ENCODE measurements at regions not wholly inside any gene's neighbourhood (a gene's known extent, or its start where the extent isn't known, plus 50 kb on each side); places are given as distances from the start of the nearest gene placed in this dataset.
A peak's percentile ranks its signal among the peaks of the same experiment; 100 is the strongest.
"Not testable (repeated sequence)": the region's sequence is repeated elsewhere in the genome, so short reads cannot be mapped to it uniquely, and the experiment has no call there.

DNA sequence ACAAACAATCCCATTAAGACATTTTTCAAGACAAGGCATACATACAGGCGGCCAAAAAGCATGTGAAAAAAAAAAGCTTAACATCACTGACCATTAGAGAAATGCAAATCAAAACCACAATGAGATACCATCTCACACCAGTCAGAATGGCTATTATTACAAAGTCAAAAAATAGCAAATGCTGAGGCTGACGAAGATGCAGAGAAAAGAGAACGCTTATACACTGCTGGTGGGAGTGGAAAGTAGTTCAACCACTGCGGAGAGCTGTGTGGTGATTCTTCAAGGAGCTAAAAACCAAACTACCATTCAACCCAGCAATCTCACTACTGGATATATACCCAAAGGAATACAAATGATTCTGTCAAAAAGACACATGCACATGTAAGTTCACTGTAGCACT, 216.7 kb downstream of the FOXG1 start:
- H3K4me1 ChIP-seq (ENCODE audit: control insufficient read depth, insufficient read depth, low read length, poor library complexity, severe bottlenecking): no peaks in the 10 kb centered on the region
- H3K4me1 Mint-ChIP-seq: no peaks in the 10 kb centered on the region
- H3K27me3 ChIP-seq (ENCODE audit: control insufficient read depth, insufficient read depth, low read length): no peaks in the 10 kb centered on the region
- no peak overlapping the region for H3K27ac Mint-ChIP-seq
- H3K36me3 ChIP-seq (ENCODE audit: control insufficient read depth, insufficient read depth, low read length): no peaks in the 10 kb centered on the region
- ATAC-seq (ENCODE audit: low read depth in 2 of 2) (no peak), DNase-seq (no peak)
- H3K4me3 ChIP-seq (ENCODE audit: low read depth, low read length): no peak overlapping the region
- no peak overlapping the region for H3K4me3 Mint-ChIP-seq
- peaks cover 4 to 57% (median 15%) of the 10 kb centered on the region in 7 donors for H3K9me3 Mint-ChIP-seq
- no peaks in the 10 kb centered on the region for H3K27me3 Mint-ChIP-seq
- no peaks in the 10 kb centered on the region for H3K36me3 Mint-ChIP-seq
- peaks cover 6 to 16% of the 10 kb centered on the region in 2 experiments for H3K9me3 ChIP-seq (ENCODE audit: control insufficient read depth in 2 of 2, low read length in 2 of 2)
- H3K27ac ChIP-seq (ENCODE audit: insufficient read depth, low read length, poor library complexity, severe bottlenecking): no peak overlapping the region

GRCh38 chr14:28987516-28987915, 220.9 kb downstream of the FOXG1 start:
- peaks cover 2 to 39% (median 13%) of the 10 kb centered on the region in 7 donors for H3K9me3 Mint-ChIP-seq

GRCh38 chr14:28997196-28997595, 230.6 kb downstream of the FOXG1 start:
- not testable (repeated sequence) for H3K27me3 ChIP-seq (ENCODE audit: control insufficient read depth, insufficient read depth, low read length); H3K36me3 ChIP-seq (ENCODE audit: control insufficient read depth, insufficient read depth, low read length); H3K9me3 ChIP-seq (ENCODE audit: control insufficient read depth in 2 of 2, low read length in 2 of 2); H3K27ac Mint-ChIP-seq; H3K27me3 Mint-ChIP-seq; H3K4me1 ChIP-seq (ENCODE audit: control insufficient read depth, insufficient read depth, low read length, poor library complexity, severe bottlenecking); H3K36me3 Mint-ChIP-seq; H3K4me3 Mint-ChIP-seq; DNase-seq; H3K4me3 ChIP-seq (ENCODE audit: low read depth, low read length); H3K27ac ChIP-seq (ENCODE audit: insufficient read depth, low read length, poor library complexity, severe bottlenecking); ATAC-seq (ENCODE audit: low read depth in 2 of 2); H3K4me1 Mint-ChIP-seq
- peaks cover 5 to 27% (median 10%) of the 10 kb centered on the region in 7 donors for H3K9me3 Mint-ChIP-seq

More at GRCh38 chr14:28987516-28987915, 220.9 kb downstream of the FOXG1 start:
- H3K9me3 ChIP-seq (ENCODE audit: control insufficient read depth in 2 of 2, low read length in 2 of 2): peaks cover 6 to 7% of the 10 kb centered on the region in 2 experiments
- no peaks in the 10 kb centered on the region for H3K36me3 ChIP-seq (ENCODE audit: control insufficient read depth, insufficient read depth, low read length)
- H3K36me3 Mint-ChIP-seq: no peaks in the 10 kb centered on the region
- H3K4me3 ChIP-seq (ENCODE audit: low read depth, low read length): no peak overlapping the region
- no peak for ATAC-seq (ENCODE audit: low read depth in 2 of 2)
- H3K4me3 Mint-ChIP-seq: no peak overlapping the region
- H3K27me3 ChIP-seq (ENCODE audit: control insufficient read depth, insufficient read depth, low read length): no peaks in the 10 kb centered on the region
- no peak for DNase-seq
- H3K27ac Mint-ChIP-seq: no peak overlapping the region
- H3K27me3 Mint-ChIP-seq: no peaks in the 10 kb centered on the region
- H3K27ac ChIP-seq (ENCODE audit: insufficient read depth, low read length, poor library complexity, severe bottlenecking): no peak overlapping the region
- no peaks in the 10 kb centered on the region for H3K4me1 Mint-ChIP-seq
- H3K4me1 ChIP-seq (ENCODE audit: control insufficient read depth, insufficient read depth, low read length, poor library complexity, severe bottlenecking): no peaks in the 10 kb centered on the region

DNA sequence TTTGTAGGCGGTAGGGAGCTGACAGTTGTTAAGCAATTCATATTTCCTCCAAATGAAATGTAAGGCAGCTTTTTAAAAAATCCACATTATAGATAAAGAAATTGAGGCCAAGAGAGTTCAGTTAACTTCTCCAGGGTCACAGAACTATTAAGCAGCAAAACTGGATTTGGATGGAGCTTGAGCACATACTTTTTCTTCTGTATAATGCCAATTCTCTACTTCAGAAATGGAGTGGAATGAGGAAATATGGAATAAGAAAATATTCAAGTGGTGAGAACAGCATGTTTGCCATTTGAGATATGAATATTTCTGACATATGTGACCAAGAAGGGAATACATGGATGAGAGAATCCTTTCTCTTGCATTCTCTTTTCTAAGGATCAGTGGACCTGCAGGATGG, 233.1 kb downstream of the FOXG1 start:
- ATAC-seq (ENCODE audit: low read depth in 2 of 2) (no peak), DNase-seq (no peak)
- Mint-ChIP-seq H3K27me3 (no peaks in the 10 kb centered on the region), H3K36me3 (no peaks in the 10 kb centered on the region), H3K9me3 (peaks cover 5 to 32% (median 11%) of the 10 kb centered on the region in 7 donors), H3K4me1 (no peaks in the 10 kb centered on the region), H3K27ac (no peak overlapping the region), H3K4me3 (no peak overlapping the region)
- H3K4me1 ChIP-seq (ENCODE audit: control insufficient read depth, insufficient read depth, low read length, poor library complexity, severe bottlenecking): no peaks in the 10 kb centered on the region
- no peaks in the 10 kb centered on the region for H3K36me3 ChIP-seq (ENCODE audit: control insufficient read depth, insufficient read depth, low read length)
- H3K27me3 ChIP-seq (ENCODE audit: control insufficient read depth, insufficient read depth, low read length): no peaks in the 10 kb centered on the region
- H3K9me3 ChIP-seq (ENCODE audit: control insufficient read depth in 2 of 2, low read length in 2 of 2): peaks cover 0 to 3% of the 10 kb centered on the region in 2 experiments
- H3K27ac ChIP-seq (ENCODE audit: insufficient read depth, low read length, poor library complexity, severe bottlenecking): no peak overlapping the region
- H3K4me3 ChIP-seq (ENCODE audit: low read depth, low read length): no peak overlapping the region

DNA sequence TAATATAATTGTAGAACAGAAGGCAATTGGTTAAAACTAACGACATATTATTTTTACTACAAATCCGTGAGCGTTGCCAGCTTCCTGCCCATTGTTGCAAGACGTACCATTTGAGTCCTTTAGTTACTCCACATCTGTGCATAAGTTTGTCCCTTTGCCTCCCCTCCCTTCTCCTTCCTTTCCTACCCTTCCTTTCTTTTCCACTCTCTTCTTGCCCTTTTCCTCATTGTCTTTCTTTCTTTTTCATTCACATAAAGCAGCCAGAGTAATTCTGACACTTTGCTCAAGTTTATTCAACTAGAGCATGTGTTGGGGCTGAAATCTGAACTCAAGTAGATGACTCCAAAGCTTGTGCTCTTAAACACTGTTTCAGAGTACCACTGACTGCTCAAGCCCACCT, 239.1 kb downstream of the FOXG1 start:
- no peak overlapping the region for H3K4me3 ChIP-seq (ENCODE audit: low read depth, low read length)
- H3K27ac Mint-ChIP-seq: no peak overlapping the region

DNA sequence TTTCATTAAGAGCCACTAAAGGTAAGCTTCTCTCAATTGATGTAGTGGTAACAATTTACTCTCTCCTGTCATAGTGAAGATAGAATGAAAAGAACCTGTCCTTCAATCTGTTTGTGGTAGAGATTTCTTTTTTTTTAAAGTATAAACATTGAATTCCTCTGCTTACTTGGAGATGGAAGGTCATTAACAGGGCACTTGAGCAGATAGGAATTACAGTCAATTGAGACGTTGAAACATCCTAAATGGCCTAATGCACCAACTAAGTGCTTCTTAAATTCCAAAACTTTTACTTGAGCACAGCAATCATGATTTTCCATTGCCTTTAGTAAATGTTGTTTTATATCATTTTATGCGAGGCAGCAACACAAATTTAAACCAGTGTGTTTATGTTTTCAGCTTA, 241.4 kb downstream of the FOXG1 start:
- H3K4me1 ChIP-seq (ENCODE audit: control insufficient read depth, insufficient read depth, low read length, poor library complexity, severe bottlenecking): no peaks in the 10 kb centered on the region

More for the DNA sequence above, 239.1 kb downstream of the FOXG1 start:
- DNase-seq: no peak
- Mint-ChIP-seq H3K4me3 (no peak overlapping the region), H3K27me3 (no peaks in the 10 kb centered on the region), H3K9me3 (peaks cover 3 to 18% (median 7%) of the 10 kb centered on the region in 7 donors), H3K4me1 (no peaks in the 10 kb centered on the region), H3K36me3 (no peaks in the 10 kb centered on the region)
- Histone ChIP-seq H3K9me3 (ENCODE audit: control insufficient read depth in 2 of 2, low read length in 2 of 2) (peaks cover 4 to 5% of the 10 kb centered on the region in 2 experiments), H3K27ac (ENCODE audit: insufficient read depth, low read length, poor library complexity, severe bottlenecking) (no peak overlapping the region), H3K27me3 (ENCODE audit: control insufficient read depth, insufficient read depth, low read length) (no peaks in the 10 kb centered on the region), H3K4me1 (ENCODE audit: control insufficient read depth, insufficient read depth, low read length, poor library complexity, severe bottlenecking) (no peaks in the 10 kb centered on the region), H3K36me3 (ENCODE audit: control insufficient read depth, insufficient read depth, low read length) (no peaks in the 10 kb centered on the region)
- no peak for ATAC-seq (ENCODE audit: low read depth in 2 of 2)

GRCh38 chr14:29016050-29016900, 249.7 kb downstream of the FOXG1 start:
- H3K36me3 Mint-ChIP-seq: no peaks in the 10 kb centered on the region
- ATAC-seq (ENCODE audit: low read depth in 2 of 2) (no peak), DNase-seq (peak in 1 of 3 donors; percentile 1)
- Histone ChIP-seq H3K9me3 (ENCODE audit: control insufficient read depth in 2 of 2, low read length in 2 of 2) (peaks cover 0 to 7% of the 10 kb centered on the region in 2 experiments), H3K27ac (ENCODE audit: insufficient read depth, low read length, poor library complexity, severe bottlenecking) (no peak overlapping the region), H3K4me3 (ENCODE audit: low read depth, low read length) (no peak overlapping the region), H3K36me3 (ENCODE audit: control insufficient read depth, insufficient read depth, low read length) (no peaks in the 10 kb centered on the region), H3K27me3 (ENCODE audit: control insufficient read depth, insufficient read depth, low read length) (no peaks in the 10 kb centered on the region), H3K4me1 (ENCODE audit: control insufficient read depth, insufficient read depth, low read length, poor library complexity, severe bottlenecking) (no peaks in the 10 kb centered on the region)
- no peaks in the 10 kb centered on the region for H3K4me1 Mint-ChIP-seq
- H3K27me3 Mint-ChIP-seq: no peaks in the 10 kb centered on the region
- H3K9me3 Mint-ChIP-seq: peaks cover 1 to 37% (median 7%) of the 10 kb centered on the region in 7 donors
- no peak overlapping the region for H3K27ac Mint-ChIP-seq
- H3K4me3 Mint-ChIP-seq: no peak overlapping the region

More for the DNA sequence above, 241.4 kb downstream of the FOXG1 start:
- H3K36me3 Mint-ChIP-seq: no peaks in the 10 kb centered on the region
- peak overlapping the region in 1 of 3 donors; percentile 2 for H3K27ac Mint-ChIP-seq
- DNase-seq (no peak), ATAC-seq (ENCODE audit: low read depth in 2 of 2) (no peak)
- peaks cover 2 to 4% of the 10 kb centered on the region in 2 experiments for H3K9me3 ChIP-seq (ENCODE audit: control insufficient read depth in 2 of 2, low read length in 2 of 2)
- peaks cover 0 to 24% (median 12%) of the 10 kb centered on the region in 7 donors for H3K9me3 Mint-ChIP-seq
- H3K4me3 ChIP-seq (ENCODE audit: low read depth, low read length): no peak overlapping the region
- H3K27ac ChIP-seq (ENCODE audit: insufficient read depth, low read length, poor library complexity, severe bottlenecking): no peak overlapping the region
- no peaks in the 10 kb centered on the region for H3K4me1 Mint-ChIP-seq
- no peak overlapping the region for H3K4me3 Mint-ChIP-seq
- H3K27me3 Mint-ChIP-seq: no peaks in the 10 kb centered on the region
- no peaks in the 10 kb centered on the region for H3K27me3 ChIP-seq (ENCODE audit: control insufficient read depth, insufficient read depth, low read length)
- H3K36me3 ChIP-seq (ENCODE audit: control insufficient read depth, insufficient read depth, low read length): no peaks in the 10 kb centered on the region

DNA sequence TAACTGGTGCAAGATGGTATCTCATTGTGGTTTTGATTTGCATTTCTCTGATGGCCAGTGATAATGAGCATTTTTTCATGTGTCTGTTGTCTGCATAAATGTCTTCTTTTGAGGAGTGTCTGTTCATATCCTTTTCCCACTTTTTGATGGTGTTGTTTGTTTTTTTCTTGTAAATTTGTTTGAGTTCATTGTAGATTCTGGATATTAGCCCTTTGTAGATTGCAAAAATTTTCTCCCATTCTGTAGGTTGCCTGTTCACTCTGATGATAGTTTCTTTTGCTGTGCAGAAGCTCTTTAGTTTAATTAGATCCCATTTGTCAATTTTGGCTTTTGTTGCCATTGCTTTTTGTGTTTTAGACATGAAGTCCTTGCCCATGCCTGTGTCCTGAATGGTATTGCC, 256.9 kb downstream of the FOXG1 start:
- ATAC-seq (ENCODE audit: low read depth in 2 of 2); H3K36me3 Mint-ChIP-seq; H3K27me3 ChIP-seq (ENCODE audit: control insufficient read depth, insufficient read depth, low read length); H3K4me1 ChIP-seq (ENCODE audit: control insufficient read depth, insufficient read depth, low read length, poor library complexity, severe bottlenecking); H3K4me3 ChIP-seq (ENCODE audit: low read depth, low read length); H3K4me1 Mint-ChIP-seq; H3K9me3 ChIP-seq (ENCODE audit: control insufficient read depth in 2 of 2, low read length in 2 of 2); DNase-seq; H3K27me3 Mint-ChIP-seq; H3K36me3 ChIP-seq (ENCODE audit: control insufficient read depth, insufficient read depth, low read length); H3K4me3 Mint-ChIP-seq; H3K27ac Mint-ChIP-seq; H3K27ac ChIP-seq (ENCODE audit: insufficient read depth, low read length, poor library complexity, severe bottlenecking): not testable (repeated sequence)
- H3K9me3 Mint-ChIP-seq: peaks cover 4 to 27% (median 11%) of the 10 kb centered on the region in 7 donors
